GM19240 (cell line): ENCODE measurements at regions not wholly inside any gene's neighbourhood (a gene's known extent, or its start where the extent isn't known, plus 50 kb on each side); places are given as distances from the start of the nearest gene placed in this dataset.

Experiments
- DNase-seq: peaks from one replicate; pipeline ENCODE4 v3.0.0; 2011; ENCODE audit warnings: low spot score; ENCODE audit not compliant: insufficient read length

GRCh38 chr15:36332301-36332700 is 247.1 kb upstream of the CDIN1 start:
- no peak for DNase-seq

- DNase-seq, result no peak
Observed at GRCh38 chr15:36332896-36333295, 246.5 kb upstream of the CDIN1 start.

GRCh38 chr15:36334059-36334458 is 245.4 kb upstream of the CDIN1 start:
- DNase-seq, result no peak

- DNase-seq, result no peak
Observed at GRCh38 chr15:36335224-36335623, 244.2 kb upstream of the CDIN1 start.

GRCh38 chr15:36335659-36336058 is 243.8 kb upstream of the CDIN1 start:
- DNase-seq, result no peak

- no peak for DNase-seq
Observed at GRCh38 chr15:36344887-36345286, 234.5 kb upstream of the CDIN1 start.

GRCh38 chr15:36347272-36347858 is 232.1 kb upstream of the CDIN1 start:
- DNase-seq, result no peak

GRCh38 chr15:36356466-36356865 is 223.0 kb upstream of the CDIN1 start:
- DNase-seq, result no peak

GRCh38 chr15:36356978-36357601 is 222.3 kb upstream of the CDIN1 start:
- no peak for DNase-seq

GRCh38 chr15:36358094-36358493 is 221.3 kb upstream of the CDIN1 start:
- no peak for DNase-seq

GRCh38 chr15:36358523-36358922 is 220.9 kb upstream of the CDIN1 start:
- DNase-seq, result no peak

- no peak for DNase-seq
Observed at GRCh38 chr15:36359286-36359685, 220.1 kb upstream of the CDIN1 start.

GRCh38 chr15:36361351-36361870 is 218.0 kb upstream of the CDIN1 start:
- no peak for DNase-seq

- no peak for DNase-seq
Observed at GRCh38 chr15:36362509-36362915, 216.9 kb upstream of the CDIN1 start.

GRCh38 chr15:36363335-36363734 is 216.1 kb upstream of the CDIN1 start:
- DNase-seq, result no peak

GRCh38 chr15:36364377-36364776 is 215.0 kb upstream of the CDIN1 start:
- no peak for DNase-seq

- DNase-seq, result no peak
Observed at GRCh38 chr15:36365963-36366362, 213.5 kb upstream of the CDIN1 start.

GRCh38 chr15:36370051-36370730 is 209.2 kb upstream of the CDIN1 start:
- DNase-seq, result no peak

- no peak for DNase-seq
Observed at GRCh38 chr15:36370731-36371112, 208.7 kb upstream of the CDIN1 start.

- DNase-seq, result no peak
Observed at GRCh38 chr15:36371509-36371908, 207.9 kb upstream of the CDIN1 start.

- no peak for DNase-seq
Observed at GRCh38 chr15:36372968-36373367, 206.5 kb upstream of the CDIN1 start.

- DNase-seq, result no peak
Observed at GRCh38 chr15:36373550-36373949, 205.9 kb upstream of the CDIN1 start.

- no peak for DNase-seq
Observed at GRCh38 chr15:36389107-36389506, 190.3 kb upstream of the CDIN1 start.
